GM21825 (cell line): ENCODE measurements at regions not wholly inside any gene's neighbourhood (a gene's known extent, or its start where the extent isn't known, plus 50 kb on each side); places are given as distances from the start of the nearest gene placed in this dataset.

Experiments used
- ATAC-seq: cut with Tn5 transposase; IDR thresholded peaks from one replicate; pipeline ENCODE4 v1.9.1; 2021; ENCODE audit warnings: mild to moderate bottlenecking, moderate library complexity; ENCODE audit not compliant: unreplicated experiment

- no peak for ATAC-seq
Observed at GRCh38 chr2:187922846-187923245, 368.6 kb upstream of the TFPI start.

- ATAC-seq: no peak
Observed at GRCh38 chr2:187924293-187924692, 367.4 kb upstream of the GULP1 start.

GRCh38 chr2:187934236-187934635 is 357.4 kb upstream of the GULP1 start:
- ATAC-seq: no peak

GRCh38 chr2:187934692-187935091 is 357.0 kb upstream of the GULP1 start:
- no peak for ATAC-seq

- ATAC-seq: no peak
Observed at GRCh38 chr2:187935126-187935525, 356.5 kb upstream of the GULP1 start.

- ATAC-seq: no peak
Observed at GRCh38 chr2:187936228-187936627, 355.4 kb upstream of the GULP1 start.

GRCh38 chr2:187939180-187939579 is 352.5 kb upstream of the GULP1 start:
- no peak for ATAC-seq

- ATAC-seq: no peak
Observed at GRCh38 chr2:187942876-187943275, 348.8 kb upstream of the GULP1 start.

- ATAC-seq: no peak
Observed at GRCh38 chr2:187943772-187944369, 347.8 kb upstream of the GULP1 start.

- no peak for ATAC-seq
Observed at GRCh38 chr2:187949859-187950258, 341.8 kb upstream of the GULP1 start.

- ATAC-seq: no peak
Observed at GRCh38 chr2:187951470-187952218, 340.0 kb upstream of the GULP1 start.

GRCh38 chr2:187956906-187957534 is 334.7 kb upstream of the GULP1 start:
- ATAC-seq: no peak

GRCh38 chr2:187959821-187960220 is 331.9 kb upstream of the GULP1 start:
- no peak for ATAC-seq

GRCh38 chr2:187962538-187962937 is 329.1 kb upstream of the GULP1 start:
- ATAC-seq: no peak

GRCh38 chr2:187964746-187965145 is 326.9 kb upstream of the GULP1 start:
- ATAC-seq: no peak

GRCh38 chr2:187966924-187967323 is 324.8 kb upstream of the GULP1 start:
- no peak for ATAC-seq

GRCh38 chr2:187971893-187972292 is 319.8 kb upstream of the GULP1 start:
- ATAC-seq: no peak

GRCh38 chr2:187976259-187976985 is 315.3 kb upstream of the GULP1 start:
- ATAC-seq: no peak

- no peak for ATAC-seq
Observed at GRCh38 chr2:187976986-187977333, 314.7 kb upstream of the GULP1 start.

- ATAC-seq: no peak
Observed at GRCh38 chr2:187978356-187978755, 313.3 kb upstream of the GULP1 start.

- ATAC-seq: peak; percentile 79
Observed at GRCh38 chr2:187982668-187983067, 309.0 kb upstream of the GULP1 start.

GRCh38 chr2:187985195-187985594 is 306.5 kb upstream of the GULP1 start:
- no peak for ATAC-seq
